Liver (tissue), 8 donors: ENCODE measurements at regions not wholly inside any gene's neighbourhood (a gene's known extent, or its start where the extent isn't known, plus 50 kb on each side); places are given as distances from the start of the nearest gene placed in this dataset.

Experiments
- DNase-seq: peaks from one replicate; pipeline ENCODE4 v3.0.0-alpha.2; 2017; ENCODE audit warnings: low spot score
- H3K27ac ChIP-seq, 2 donors: one replicate each; pipeline ENCODE4 v1.7.0; 2013; ENCODE audit warnings: inconsistent platforms in 2 of 2, low read length in 2 of 2, control low read depth in 1 of 2, low read depth in 1 of 2, mild to moderate bottlenecking in 1 of 2
- H3K27me3 ChIP-seq, 4 donors: one replicate each; pipeline versions ENCODE4 v1.6.1 to v1.7.0; 2013; ENCODE audit warnings: low read length in 3 of 4, inconsistent platforms in 1 of 4, mild to moderate bottlenecking in 1 of 4, moderate library complexity in 1 of 4; ENCODE audit not compliant: control insufficient read depth in 4 of 4, insufficient read depth in 4 of 4
- H3K36me3 ChIP-seq, 4 donors: one replicate each; pipeline versions ENCODE4 v1.6.1 to v1.7.0; 2013; ENCODE audit warnings: low read length in 3 of 4, mild to moderate bottlenecking in 3 of 4, low read depth in 1 of 4, moderate library complexity in 1 of 4; ENCODE audit not compliant: control insufficient read depth in 4 of 4, insufficient read depth in 3 of 4
- H3K4me1 ChIP-seq, 4 donors: one replicate each; pipeline versions ENCODE4 v1.6.1 to v1.7.0; 2013; ENCODE audit warnings: low read length in 3 of 4, mild to moderate bottlenecking in 3 of 4, moderate library complexity in 1 of 4; ENCODE audit not compliant: control insufficient read depth in 4 of 4, insufficient read depth in 4 of 4
- H3K4me3 ChIP-seq, 3 donors: one replicate each; pipeline versions ENCODE4 v1.6.1 to v1.7.0; 2013; ENCODE audit warnings: low read length in 3 of 3, control low read depth in 1 of 3, low read depth in 1 of 3, mild to moderate bottlenecking in 1 of 3
- H3K9ac ChIP-seq, 2 donors: one replicate each; pipeline ENCODE4 v1.7.0; 2013; ENCODE audit warnings: low read length in 2 of 2, mild to moderate bottlenecking in 2 of 2, moderate library complexity in 2 of 2, control low read depth in 1 of 2, low read depth in 1 of 2
- H3K9me3 ChIP-seq, 4 donors: one replicate each; pipeline versions ENCODE4 v1.6.1 to v1.7.0; 2013; ENCODE audit warnings: low read length in 3 of 4; ENCODE audit not compliant: control insufficient read depth in 4 of 4
- CTCF ChIP-seq: fragments of 150-350 bp; IDR thresholded peaks from 2 replicates; pipeline ENCODE4 v1.5.1; 2017; ENCODE audit warnings: improper control_type of control experiment, low read depth, low read length; ENCODE audit not compliant: missing input control
- FOXA2 ChIP-seq: IDR thresholded peaks from 2 replicates; pipeline ENCODE4 v1.6.1; 2016; ENCODE audit warnings: antibody characterized with exemption
- HNF4A ChIP-seq, 2 donors: conservative IDR thresholded peaks; 2 replicates each; pipeline ENCODE4 v1.6.1; 2016; ENCODE audit warnings: antibody characterized with exemption in 2 of 2, mild to moderate bottlenecking in 2 of 2
- JUND ChIP-seq, 2 donors: IDR thresholded peaks; 2 replicates each; pipeline ENCODE4 v1.6.1; 2016; ENCODE audit warnings: antibody characterized with exemption in 2 of 2
- MAX ChIP-seq: IDR thresholded peaks from 2 replicates; pipeline ENCODE4 v1.6.1; 2016; ENCODE audit warnings: antibody characterized with exemption
- NR2F2 ChIP-seq: IDR thresholded peaks from 2 replicates; pipeline ENCODE4 v1.6.1; 2016; ENCODE audit warnings: antibody characterized with exemption
- REST ChIP-seq: IDR thresholded peaks from 2 replicates; pipeline ENCODE4 v1.6.1; 2016; ENCODE audit warnings: antibody characterized with exemption, mild to moderate bottlenecking
- RXRA ChIP-seq, 2 donors: IDR thresholded peaks; 2 replicates each; pipeline ENCODE4 v1.6.1; 2017 to 2018; ENCODE audit warnings: antibody characterized with exemption in 2 of 2, mild to moderate bottlenecking in 1 of 2
- SP1 ChIP-seq: IDR thresholded peaks from 2 replicates; pipeline ENCODE4 v1.6.1; 2018; ENCODE audit warnings: antibody characterized with exemption, mild to moderate bottlenecking
- TAF1 ChIP-seq: conservative IDR thresholded peaks from 2 replicates; pipeline ENCODE4 v1.6.1; 2016; ENCODE audit warnings: antibody characterized with exemption, mild to moderate bottlenecking
- YY1 ChIP-seq: IDR thresholded peaks from 2 replicates; pipeline ENCODE4 v1.6.1; 2016; ENCODE audit warnings: antibody characterized with exemption, mild to moderate bottlenecking
- WGBS: extraction: QIAGEN DNeasy Blood & Tissue Kit; methylation state at CpG from one replicate; pipeline ENCODE4 v1.1.7; 2013; 5-methylcytosine and 5-hydroxymethylcytosine counted together
- TF ChIP-seq, protein P1 (sequence below): IDR thresholded peaks from 2 replicates; pipeline ENCODE4 v1.6.1; 2016; ENCODE audit warnings: antibody characterized with exemption
- donor health status: healthy.
- donor health status: healthy.
- donor health status: healthy.
- donor health status: healthy.
- donor health status: healthy.

DNA sequence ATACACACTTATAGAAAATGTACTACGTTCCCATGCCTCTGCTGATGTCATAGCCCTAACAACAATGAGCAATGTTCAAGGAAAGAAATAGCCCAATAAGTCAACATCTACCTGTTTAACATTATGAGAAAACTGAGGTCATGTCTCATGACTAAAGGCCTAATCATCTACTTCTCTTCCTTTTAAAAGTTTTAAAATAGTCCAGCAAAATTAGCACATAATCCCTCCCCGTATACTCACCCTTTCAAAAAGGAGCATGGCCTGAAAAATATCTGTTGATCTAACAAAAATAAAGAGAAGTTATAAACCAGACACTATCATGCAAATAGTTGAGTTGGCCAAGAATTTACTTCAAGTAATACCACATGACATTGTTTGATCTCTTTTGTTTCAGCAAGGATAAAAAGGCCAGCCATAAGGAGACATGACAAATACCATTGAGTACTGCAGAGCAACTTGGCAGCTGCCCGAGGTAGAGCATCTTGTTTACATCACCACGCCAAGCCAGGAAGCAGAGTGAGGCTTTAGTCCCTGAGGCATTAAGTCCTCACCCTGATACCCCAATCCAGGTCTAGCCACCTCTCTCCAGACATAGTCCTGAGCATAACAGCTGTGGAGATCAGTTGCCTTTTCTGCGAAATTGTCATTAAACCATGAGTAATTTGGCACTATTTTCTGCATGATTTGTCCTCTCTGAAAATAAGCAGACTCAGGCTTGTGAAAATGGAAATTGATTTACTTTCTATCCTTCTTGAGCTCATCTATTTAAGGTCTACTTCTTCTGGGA lies 137.4 kb upstream of the ETAA1 start:
- Histone ChIP-seq H3K27ac (no peak overlapping the region), H3K36me3 (no peaks in the 10 kb centered on the region), H3K4me1 (no peaks in the 10 kb centered on the region), H3K27me3 (no peaks in the 10 kb centered on the region), H3K4me3 (no peak overlapping the region), H3K9me3 (no peaks in the 10 kb centered on the region), H3K9ac (no peak overlapping the region)
- TF ChIP-seq YY1 (no peak), REST (no peak), CTCF (no peak), NR2F2 (no peak), HNF4A (conservative IDR thresholded peaks at IDR 0.05) (no peak), MAX (no peak), TAF1 (no peak), SP1 (no peak), RXRA (IDR thresholded peaks at IDR 0.05) (no peak)
- TF ChIP-seq, protein P1, sequence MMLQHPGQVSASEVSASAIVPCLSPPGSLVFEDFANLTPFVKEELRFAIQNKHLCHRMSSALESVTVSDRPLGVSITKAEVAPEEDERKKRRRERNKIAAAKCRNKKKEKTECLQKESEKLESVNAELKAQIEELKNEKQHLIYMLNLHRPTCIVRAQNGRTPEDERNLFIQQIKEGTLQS, result no peak
- DNase-seq, result no peak
- 69% methylated on average over 5 of the region's 5 CpGs for WGBS

- Histone ChIP-seq H3K9ac (no peak overlapping the region), H3K27ac (peak overlapping the region; percentile 23 to 28), H3K4me1 (no peaks in the 10 kb centered on the region), H3K9me3 (no peaks in the 10 kb centered on the region), H3K27me3 (no peaks in the 10 kb centered on the region), H3K4me3 (no peak overlapping the region), H3K36me3 (no peaks in the 10 kb centered on the region)
- no peak for DNase-seq
- peak; percentile 61 to 66 for TF ChIP-seq JUND (IDR thresholded peaks at IDR 0.05)
- TF ChIP-seq FOXA2, result no peak
- WGBS, result 73% methylated on average over 16 of the region's 16 CpGs
These were observed 136.5 kb upstream of the ETAA1 start for GRCh38 chr2:67260343-67261277.
